ENCODE measurements at regions not wholly inside any gene's neighbourhood (a gene's known extent, or its start where the extent isn't known, plus 50 kb on each side); places are given as distances from the start of the nearest gene placed in this dataset.

DNA sequence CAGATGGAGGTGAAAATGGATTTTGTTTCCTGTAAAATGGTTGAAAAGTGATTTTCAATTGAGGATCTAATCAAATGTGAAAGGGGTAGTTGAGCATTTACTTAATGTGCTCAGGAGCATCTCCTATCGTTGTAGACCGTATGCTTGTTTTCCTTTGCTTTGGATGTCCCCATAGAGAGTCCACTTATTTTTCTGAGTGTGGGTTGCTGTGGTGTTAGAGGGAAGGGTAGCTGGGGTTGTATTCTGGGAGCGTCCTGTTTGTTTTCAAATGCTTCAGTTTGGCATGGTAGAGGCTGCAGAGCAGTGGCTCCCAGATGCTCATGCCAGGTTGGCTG, 154.1 kb downstream of the MAT2B start:
- TF ChIP-seq, protein P1, sequence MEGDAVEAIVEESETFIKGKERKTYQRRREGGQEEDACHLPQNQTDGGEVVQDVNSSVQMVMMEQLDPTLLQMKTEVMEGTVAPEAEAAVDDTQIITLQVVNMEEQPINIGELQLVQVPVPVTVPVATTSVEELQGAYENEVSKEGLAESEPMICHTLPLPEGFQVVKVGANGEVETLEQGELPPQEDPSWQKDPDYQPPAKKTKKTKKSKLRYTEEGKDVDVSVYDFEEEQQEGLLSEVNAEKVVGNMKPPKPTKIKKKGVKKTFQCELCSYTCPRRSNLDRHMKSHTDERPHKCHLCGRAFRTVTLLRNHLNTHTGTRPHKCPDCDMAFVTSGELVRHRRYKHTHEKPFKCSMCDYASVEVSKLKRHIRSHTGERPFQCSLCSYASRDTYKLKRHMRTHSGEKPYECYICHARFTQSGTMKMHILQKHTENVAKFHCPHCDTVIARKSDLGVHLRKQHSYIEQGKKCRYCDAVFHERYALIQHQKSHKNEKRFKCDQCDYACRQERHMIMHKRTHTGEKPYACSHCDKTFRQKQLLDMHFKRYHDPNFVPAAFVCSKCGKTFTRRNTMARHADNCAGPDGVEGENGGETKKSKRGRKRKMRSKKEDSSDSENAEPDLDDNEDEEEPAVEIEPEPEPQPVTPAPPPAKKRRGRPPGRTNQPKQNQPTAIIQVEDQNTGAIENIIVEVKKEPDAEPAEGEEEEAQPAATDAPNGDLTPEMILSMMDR (IDR thresholded peaks at IDR 0.05), result no peak
- TF ChIP-seq EZH2 (IDR thresholded peaks at IDR 0.05; ENCODE audit: borderline replicate concordance, insufficient read depth, low read depth, low read length, poor library complexity, severe bottlenecking), result no peak
